Spleen (tissue), 7 donors: ENCODE measurements at regions not wholly inside any gene's neighbourhood (a gene's known extent, or its start where the extent isn't known, plus 50 kb on each side); places are given as distances from the start of the nearest gene placed in this dataset.

Experiments
- CTCF ChIP-seq, 11 experiments: fragments of 200-600 bp in 7 of 11; fragments of 450-650 bp in 4 of 11; sonication (generic) in 4 of 11; IDR thresholded peaks in 8 of 11; conservative IDR thresholded peaks in 3 of 11; 1 replicate in 7 of 11; 2 replicates in 4 of 11; pipeline versions ENCODE4 v1.4.0 to v1.8.0; 2016 to 2021; ENCODE audit warnings: antibody characterized with exemption in 11 of 11, inconsistent platforms in 4 of 11, mild to moderate bottlenecking in 1 of 11
- POLR2A ChIP-seq, 3 donors: fragments of 450-650 bp; IDR thresholded peaks; one replicate each; pipeline ENCODE4 v1.5.1; 2017; ENCODE audit warnings: antibody characterized with exemption in 3 of 3, mild to moderate bottlenecking in 1 of 3
- POLR2AphosphoS5 ChIP-seq, 3 donors: sonication (generic); formaldehyde crosslinking; IDR thresholded peaks; one replicate each; pipeline ENCODE4 v1.5.1; 2017; ENCODE audit warnings: antibody characterized with exemption in 3 of 3
- donor health status: DM: no; HTN: no; CAD: no; lungs with moderate emphysema.
- donor health status: DM: no; HTN: no; CAD: no.
- donor health status: DM: no; HTN: no; CAD: no.

- TF ChIP-seq POLR2A (IDR thresholded peaks at IDR 0.05), result no peak
- no peak for TF ChIP-seq POLR2AphosphoS5 (IDR thresholded peaks at IDR 0.05)
- TF ChIP-seq CTCF (IDR thresholded peaks at IDR 0.05 in 8 of 11, conservative IDR thresholded peaks at IDR 0.05 in 3 of 11), result no peak
Observed at GRCh38 chr2:33730193-33730592, 131.1 kb upstream of the FAM98A start.
